Right lobe of liver (tissue), 6 donors: ENCODE measurements at regions not wholly inside any gene's neighbourhood (a gene's known extent, or its start where the extent isn't known, plus 50 kb on each side); places are given as distances from the start of the nearest gene placed in this dataset.

Source experiments
- ATAC-seq, 4 donors: fragments of 200-7000 bp; cut with Tn5 transposase; one replicate each; pipeline ENCODE4 v1.9.1; 2020; ENCODE audit warnings: mild to moderate bottlenecking in 4 of 4, moderate library complexity in 4 of 4
- DNase-seq, 3 donors: peaks; one replicate each; pipeline ENCODE4 v3.0.0-alpha.2; 2020
- H3K27ac ChIP-seq, 3 donors: fragments of 200-600 bp; one replicate each; pipeline ENCODE4 v1.8.0; 2022
- H3K27me3 ChIP-seq, 2 donors: fragments of 200-600 bp; one replicate each; pipeline ENCODE4 v1.8.0; 2022
- H3K36me3 ChIP-seq, 4 donors: fragments of 200-600 bp; sonication (generic) in 1 of 4; one replicate each; pipeline versions ENCODE4 v1.5.1 to v1.8.0; 2017 to 2022; ENCODE audit warnings: control low read depth in 1 of 4
- H3K4me1 ChIP-seq, 4 donors: fragments of 200-600 bp; sonication (generic) in 1 of 4; one replicate each; pipeline versions ENCODE4 v1.5.1 to v1.8.0; 2017 to 2022; ENCODE audit warnings: control low read depth in 1 of 4
- H3K4me3 ChIP-seq, 3 donors: fragments of 200-600 bp; one replicate each; pipeline ENCODE4 v1.8.0; 2022
- H3K9me3 ChIP-seq, 4 donors: fragments of 200-600 bp; sonication (generic) in 1 of 4; one replicate each; pipeline versions ENCODE4 v1.5.1 to v1.8.0; 2017 to 2022; ENCODE audit warnings: control low read depth in 1 of 4
- CTCF ChIP-seq, 4 donors: fragments of 200-600 bp in 3 of 4; fragments of 450-650 bp in 1 of 4; IDR thresholded peaks; one replicate each; pipeline versions ENCODE4 v1.5.1 to v1.8.0; 2016 to 2022; ENCODE audit warnings: antibody characterized with exemption in 4 of 4, mild to moderate bottlenecking in 2 of 4
- POLR2A ChIP-seq: fragments of 450-650 bp; IDR thresholded peaks from one replicate; pipeline ENCODE4 v1.6.1; 2017; ENCODE audit warnings: antibody characterized with exemption, mild to moderate bottlenecking
- WGBS: methylation state at CpG from one replicate; pipeline ENCODE4 v1.1.6; 2018; ENCODE audit warnings: low coverage, low lambda C conversion rate; ENCODE audit not compliant: insufficient coverage; ENCODE audit errors: missing lambda C conversion rate; 5-methylcytosine and 5-hydroxymethylcytosine counted together
- intact Hi-C, 2 donors: fragments of 100-400 bp; cut with DNase I; formaldehyde crosslinking; loops; one replicate each; pipeline versions ENCODE4 v1.11.2 to v1.14.1; 2022
- donor health status: DM: no; HTN: yes; CAD: no.
- donor health status: DM: no; HTN: no; CAD: no.
- donor health status: DM: no; HTN: no; CAD: no.
- donor health status: DM: no; HTN: yes; CAD: no.
- donor health status: DM: no; HTN: yes; CAD: no.

- 50% methylated on average over 2 of the region's 3 CpGs for WGBS
- no peak overlapping the region for H3K27ac ChIP-seq
- DNase-seq (no peak), ATAC-seq (no peak)
- TF ChIP-seq CTCF (IDR thresholded peaks at IDR 0.05) (no peak), POLR2A (no peak)
- intact Hi-C loops, result no loop called here
- H3K4me3 ChIP-seq, result no peak overlapping the region
- no peaks in the 10 kb centered on the region for H3K9me3 ChIP-seq
- no peaks in the 10 kb centered on the region for H3K27me3 ChIP-seq
- H3K4me1 ChIP-seq, result no peaks in the 10 kb centered on the region
- H3K36me3 ChIP-seq, result no peaks in the 10 kb centered on the region
These were observed 163.2 kb upstream of the NCK2 start for GRCh38 chr2:105581555-105581944.

- 29% methylated on average over 1 of the region's 1 CpG for WGBS
- Histone ChIP-seq H3K4me1 (no peaks in the 10 kb centered on the region), H3K4me3 (no peak overlapping the region), H3K27me3 (no peaks in the 10 kb centered on the region), H3K9me3 (no peaks in the 10 kb centered on the region), H3K36me3 (no peaks in the 10 kb centered on the region), H3K27ac (no peak overlapping the region)
- no peak for ATAC-seq
- intact Hi-C loops, result no loop called here
- TF ChIP-seq CTCF (IDR thresholded peaks at IDR 0.05) (no peak), POLR2A (no peak)
- DNase-seq, result no peak
These were observed 163.7 kb upstream of the NCK2 start for GRCh38 chr2:105580870-105581554.

GRCh38 chr2:105580216-105580615 lies 164.5 kb upstream of the NCK2 start:
- Histone ChIP-seq H3K36me3 (no peaks in the 10 kb centered on the region), H3K27me3 (no peaks in the 10 kb centered on the region), H3K4me1 (no peaks in the 10 kb centered on the region), H3K27ac (no peak overlapping the region), H3K4me3 (no peak overlapping the region), H3K9me3 (no peaks in the 10 kb centered on the region)
- DNase-seq (no peak), ATAC-seq (no peak)
- 73% methylated on average over 5 of the region's 5 CpGs for WGBS
- TF ChIP-seq POLR2A, result no peak
- TF ChIP-seq CTCF (IDR thresholded peaks at IDR 0.05), result no peak
- intact Hi-C loops, result no loop called here

- intact Hi-C loops, result no loop called here
- DNase-seq, result no peak
These were observed 166.5 kb upstream of the NCK2 start for GRCh38 chr2:105578166-105578565.

More at GRCh38 chr2:105578166-105578565, 166.5 kb upstream of the NCK2 start:
- 36% methylated on average over 3 of the region's 4 CpGs for WGBS
- ATAC-seq, result no peak
- Histone ChIP-seq H3K4me3 (no peak overlapping the region), H3K36me3 (no peaks in the 10 kb centered on the region), H3K27ac (no peak overlapping the region), H3K4me1 (no peaks in the 10 kb centered on the region), H3K27me3 (no peaks in the 10 kb centered on the region), H3K9me3 (no peaks in the 10 kb centered on the region)
- TF ChIP-seq POLR2A (no peak), CTCF (IDR thresholded peaks at IDR 0.05) (no peak)
